ENCODE measurements at regions not wholly inside any gene's neighbourhood (a gene's known extent, or its start where the extent isn't known, plus 50 kb on each side); places are given as distances from the start of the nearest gene placed in this dataset.

DNA sequence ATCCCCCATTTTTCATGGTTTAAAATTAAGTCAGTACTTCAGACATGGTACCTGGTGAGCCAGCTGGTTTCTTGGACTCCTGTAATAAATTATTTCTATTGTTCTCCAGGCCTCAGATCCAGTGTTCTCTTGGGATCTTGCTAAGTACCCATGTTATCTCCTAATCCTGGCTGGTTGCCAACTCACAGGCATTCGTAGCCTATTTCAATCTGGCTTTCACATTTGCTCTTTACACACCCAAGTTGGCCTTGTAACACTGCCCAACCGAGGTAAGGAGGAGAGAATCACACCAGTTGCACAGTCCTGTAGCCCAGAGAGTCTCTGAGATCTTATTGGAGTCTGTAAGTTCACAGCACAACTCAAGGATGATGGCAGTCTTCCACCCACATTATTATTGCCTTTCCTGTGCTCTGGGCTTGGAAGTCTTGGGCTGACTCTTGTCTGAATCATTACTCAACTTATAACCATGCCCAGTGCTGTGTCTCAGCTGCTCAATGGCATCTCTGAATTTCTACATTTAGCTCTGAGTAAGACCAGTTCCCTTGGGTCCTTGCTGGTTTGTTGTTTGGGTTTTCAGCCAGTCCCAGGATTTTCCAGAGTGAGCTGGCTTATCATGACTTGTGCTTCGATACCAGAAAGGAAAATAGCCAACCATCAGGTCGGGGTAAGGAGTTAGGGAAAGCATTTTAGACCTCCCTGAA is 76.6 kb upstream of the KLF12 start:
- H3K27me3 Mint-ChIP-seq (ENCODE audit: insufficient read depth, low read depth) = no peaks in the 10 kb centered on the region
- no peak overlapping the region for H3K4me3 Mint-ChIP-seq
- H3F3A ChIP-seq (ENCODE audit: low read depth) = no peaks in the 10 kb centered on the region
- DNase-seq (ENCODE audit: low spot score) = no peak
- no peak overlapping the region for H3K27ac Mint-ChIP-seq
- no peak overlapping the region for H3K4me2 ChIP-seq
- H3K4me1 Mint-ChIP-seq = no peaks in the 10 kb centered on the region
- no peak overlapping the region for H3K27ac ChIP-seq
- H3K9me3 ChIP-seq (ENCODE audit: low read depth) = no peaks in the 10 kb centered on the region
- peaks cover 9% of the 10 kb centered on the region for H3K9me3 Mint-ChIP-seq
- H3K4me3 ChIP-seq = no peak overlapping the region
- H4K20me1 ChIP-seq (ENCODE audit: low read depth) = no peaks in the 10 kb centered on the region
- TF ChIP-seq, protein P1, sequence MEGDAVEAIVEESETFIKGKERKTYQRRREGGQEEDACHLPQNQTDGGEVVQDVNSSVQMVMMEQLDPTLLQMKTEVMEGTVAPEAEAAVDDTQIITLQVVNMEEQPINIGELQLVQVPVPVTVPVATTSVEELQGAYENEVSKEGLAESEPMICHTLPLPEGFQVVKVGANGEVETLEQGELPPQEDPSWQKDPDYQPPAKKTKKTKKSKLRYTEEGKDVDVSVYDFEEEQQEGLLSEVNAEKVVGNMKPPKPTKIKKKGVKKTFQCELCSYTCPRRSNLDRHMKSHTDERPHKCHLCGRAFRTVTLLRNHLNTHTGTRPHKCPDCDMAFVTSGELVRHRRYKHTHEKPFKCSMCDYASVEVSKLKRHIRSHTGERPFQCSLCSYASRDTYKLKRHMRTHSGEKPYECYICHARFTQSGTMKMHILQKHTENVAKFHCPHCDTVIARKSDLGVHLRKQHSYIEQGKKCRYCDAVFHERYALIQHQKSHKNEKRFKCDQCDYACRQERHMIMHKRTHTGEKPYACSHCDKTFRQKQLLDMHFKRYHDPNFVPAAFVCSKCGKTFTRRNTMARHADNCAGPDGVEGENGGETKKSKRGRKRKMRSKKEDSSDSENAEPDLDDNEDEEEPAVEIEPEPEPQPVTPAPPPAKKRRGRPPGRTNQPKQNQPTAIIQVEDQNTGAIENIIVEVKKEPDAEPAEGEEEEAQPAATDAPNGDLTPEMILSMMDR (IDR thresholded peaks at IDR 0.05) = no peak
- TF ChIP-seq EZH2phosphoT487 (IDR thresholded peaks at IDR 0.05) (no peak), EZH2 (IDR thresholded peaks at IDR 0.05) (no peak)
- H3K4me1 ChIP-seq = peaks cover 7% of the 10 kb centered on the region
- no peaks in the 10 kb centered on the region for H3K36me3 ChIP-seq
- H2AFZ ChIP-seq (replicated peaks) = peak overlapping the region; percentile 79
- no peak overlapping the region for H3K9ac ChIP-seq
- H3K36me3 Mint-ChIP-seq = no peaks in the 10 kb centered on the region
- H3K27me3 ChIP-seq = no peaks in the 10 kb centered on the region
- H3K79me2 ChIP-seq (ENCODE audit: low read depth) = no peaks in the 10 kb centered on the region

DNA sequence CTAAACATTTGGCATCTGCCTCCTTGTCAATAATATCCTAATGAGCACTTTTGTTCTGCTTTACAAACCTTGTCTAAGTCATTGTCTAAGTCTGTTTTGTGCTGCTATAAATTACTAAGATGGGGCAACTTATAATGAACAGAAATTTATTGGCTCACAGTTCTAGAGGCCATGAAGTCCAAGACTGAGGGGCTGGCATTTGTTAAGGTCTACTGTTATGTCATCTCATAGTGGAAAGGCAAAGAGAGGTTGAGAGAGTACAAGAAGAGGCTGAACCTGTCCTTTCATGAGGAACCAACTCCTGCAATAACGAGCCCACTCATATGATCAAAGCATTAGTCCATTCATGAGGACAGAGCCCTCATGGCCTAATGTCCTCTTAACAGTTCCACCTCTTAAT is 72.7 kb upstream of the KLF12 start:
- Histone ChIP-seq H3K27ac (no peak overlapping the region), H3F3A (ENCODE audit: low read depth) (no peaks in the 10 kb centered on the region), H3K36me3 (no peaks in the 10 kb centered on the region), H3K4me1 (peaks cover 11% of the 10 kb centered on the region), H3K9ac (no peak overlapping the region), H3K27me3 (no peaks in the 10 kb centered on the region), H3K4me3 (no peak overlapping the region), H3K9me3 (ENCODE audit: low read depth) (no peaks in the 10 kb centered on the region), H3K79me2 (ENCODE audit: low read depth) (no peaks in the 10 kb centered on the region), H2AFZ (replicated peaks) (no peak overlapping the region), H4K20me1 (ENCODE audit: low read depth) (no peaks in the 10 kb centered on the region), H3K4me2 (no peak overlapping the region)
- Mint-ChIP-seq H3K9me3 (peaks cover 20% of the 10 kb centered on the region), H3K4me3 (no peak overlapping the region), H3K4me1 (no peaks in the 10 kb centered on the region), H3K27me3 (ENCODE audit: insufficient read depth, low read depth) (peaks cover 7% of the 10 kb centered on the region), H3K27ac (no peak overlapping the region), H3K36me3 (no peaks in the 10 kb centered on the region)
- DNase-seq (ENCODE audit: low spot score) = no peak
- TF ChIP-seq EZH2phosphoT487 (IDR thresholded peaks at IDR 0.05) = no peak
- TF ChIP-seq, protein P1 (IDR thresholded peaks at IDR 0.05) = no peak
- TF ChIP-seq EZH2 (IDR thresholded peaks at IDR 0.05) = no peak

DNA sequence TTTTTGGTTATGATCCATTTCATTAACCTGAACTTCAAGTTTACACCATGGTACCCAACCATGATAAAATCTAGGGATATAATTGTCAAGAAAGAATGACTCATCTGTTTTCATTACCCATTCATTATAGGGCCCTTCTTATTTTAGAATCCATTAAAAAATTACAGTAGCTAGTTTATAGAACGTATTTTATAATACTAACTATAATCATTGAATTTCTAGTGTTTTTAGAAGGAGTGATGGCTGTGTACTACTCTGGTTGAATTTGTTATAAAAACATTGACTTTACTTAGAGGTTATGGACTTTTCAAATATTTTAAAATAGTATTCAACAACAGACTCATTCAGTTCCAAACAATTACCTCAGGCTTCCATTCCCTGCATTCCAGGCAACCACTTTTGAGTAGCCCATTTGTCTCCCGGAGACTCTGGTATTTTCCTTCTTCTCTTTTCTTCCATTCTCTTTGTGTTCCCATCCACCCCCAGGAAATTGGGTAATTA is 71.9 kb upstream of the KLF12 start:
- Mint-ChIP-seq H3K27me3 (ENCODE audit: insufficient read depth, low read depth) (peaks cover 7% of the 10 kb centered on the region), H3K4me3 (no peak overlapping the region), H3K9me3 (peaks cover 20% of the 10 kb centered on the region), H3K36me3 (no peaks in the 10 kb centered on the region), H3K4me1 (no peaks in the 10 kb centered on the region), H3K27ac (no peak overlapping the region)
- Histone ChIP-seq H3K9me3 (ENCODE audit: low read depth) (no peaks in the 10 kb centered on the region), H2AFZ (replicated peaks) (no peak overlapping the region), H3K4me2 (no peak overlapping the region), H3K4me1 (peaks cover 11% of the 10 kb centered on the region), H4K20me1 (ENCODE audit: low read depth) (no peaks in the 10 kb centered on the region), H3K27ac (no peak overlapping the region), H3F3A (ENCODE audit: low read depth) (no peaks in the 10 kb centered on the region), H3K4me3 (no peak overlapping the region), H3K79me2 (ENCODE audit: low read depth) (no peaks in the 10 kb centered on the region), H3K36me3 (no peaks in the 10 kb centered on the region), H3K9ac (no peak overlapping the region), H3K27me3 (no peaks in the 10 kb centered on the region)
- TF ChIP-seq, protein P1 (IDR thresholded peaks at IDR 0.05) = no peak
- TF ChIP-seq EZH2phosphoT487 (IDR thresholded peaks at IDR 0.05) = no peak
- TF ChIP-seq EZH2 (IDR thresholded peaks at IDR 0.05) = no peak
- DNase-seq (ENCODE audit: low spot score) = peak; percentile 32

Data from neural progenitor cell (in vitro differentiated cells).